Keratinocyte (primary cell): ENCODE measurements at regions not wholly inside any gene's neighbourhood (a gene's known extent, or its start where the extent isn't known, plus 50 kb on each side); places are given as distances from the start of the nearest gene placed in this dataset.

Source experiments
- DNase-seq: peaks from one replicate; pipeline ENCODE4 v3.0.0-alpha.2; 2011; ENCODE audit warnings: low read depth, missing footprints, low spot score
- FAIRE-seq: peaks from 2 replicates; lab custom pipeline; 2011; peaks lifted over from hg19 to GRCh38; lab: Jason Lieb, UNC
- H2AFZ ChIP-seq: 2 replicates; pipeline ENCODE4 v1.6.0; 2012; ENCODE audit warnings: low read length, control low read depth, inconsistent platforms; ENCODE audit not compliant: control insufficient read depth
- H3K27ac ChIP-seq: 2 replicates; pipeline ENCODE4 v1.5.1; 2011; ENCODE audit warnings: low read length; ENCODE audit not compliant: control insufficient read depth, insufficient read depth
- H3K27me3 ChIP-seq: 3 replicates; pipeline ENCODE4 v1.6.0; 2011; ENCODE audit warnings: low read length; ENCODE audit not compliant: control insufficient read depth, insufficient read depth; ENCODE audit errors: extremely low read depth
- H3K36me3 ChIP-seq, 2 experiments: 2 replicates in 1 of 2; 3 replicates in 1 of 2; pipeline ENCODE4 v1.5.1; 2011; ENCODE audit warnings: low read length in 2 of 2, mild to moderate bottlenecking in 1 of 2; ENCODE audit not compliant: control insufficient read depth in 2 of 2, insufficient read depth in 2 of 2; ENCODE audit errors: extremely low read depth in 1 of 2
- H3K4me1 ChIP-seq: 3 replicates; pipeline ENCODE4 v1.5.1; 2011; ENCODE audit warnings: low read length; ENCODE audit not compliant: control insufficient read depth, insufficient read depth; ENCODE audit errors: extremely low read depth
- H3K4me2 ChIP-seq: 3 replicates; pipeline ENCODE4 v1.6.0; 2011; ENCODE audit warnings: low read depth, low read length; ENCODE audit not compliant: control insufficient read depth, insufficient read depth; ENCODE audit errors: extremely low read depth
- H3K4me3 ChIP-seq, 3 experiments: fragments of 200-600 bp in 1 of 3; sonication (generic) in 1 of 3; 2 replicates in 2 of 3; 3 replicates in 1 of 3; pipeline ENCODE4 v1.5.1; 2011 to 2016; ENCODE audit warnings: low read length in 3 of 3, mild to moderate bottlenecking in 3 of 3, control low read depth in 2 of 3, inconsistent platforms in 1 of 3, low read depth in 1 of 3, mixed read lengths in 1 of 3, mixed run types in 1 of 3, moderate library complexity in 1 of 3; ENCODE audit not compliant: control insufficient read depth in 2 of 3, insufficient read depth in 2 of 3; ENCODE audit errors: extremely low read depth in 1 of 3
- H3K79me2 ChIP-seq: 2 replicates; pipeline ENCODE4 v1.6.0; 2012; ENCODE audit warnings: low read length; ENCODE audit not compliant: control insufficient read depth, insufficient read depth
- H3K9ac ChIP-seq: 3 replicates; pipeline ENCODE4 v1.6.0; 2011; ENCODE audit warnings: low read length; ENCODE audit not compliant: control insufficient read depth, insufficient read depth; ENCODE audit errors: extremely low read depth
- H3K9me1 ChIP-seq: 3 replicates; pipeline ENCODE4 v1.6.0; 2011; ENCODE audit warnings: low read length; ENCODE audit not compliant: control insufficient read depth, insufficient read depth; ENCODE audit errors: extremely low read depth
- H3K9me3 ChIP-seq: 2 replicates; pipeline ENCODE4 v1.5.1; 2012; ENCODE audit warnings: low read depth, low read length; ENCODE audit not compliant: control insufficient read depth
- H4K20me1 ChIP-seq: 3 replicates; pipeline ENCODE4 v1.6.0; 2011; ENCODE audit warnings: low read length; ENCODE audit not compliant: control insufficient read depth, insufficient read depth; ENCODE audit errors: extremely low read depth
- EZH2 ChIP-seq: IDR thresholded peaks from one replicate; pipeline ENCODE4 v1.6.1; 2012; ENCODE audit warnings: inconsistent platforms, mild to moderate bottlenecking, low read length, moderate library complexity
- dilution Hi-C: fragments of 300-500 bp; cut with MboI; formaldehyde crosslinking; loops from one replicate; pipeline ENCODE4 v1.7.0; 2020; ENCODE audit warnings: low sequenced_read_pairs; ENCODE audit not compliant: extremely low pct_ligation_motif_present
- TF ChIP-seq, protein P1 (sequence below), 3 experiments: IDR thresholded peaks in 1 of 3; conservative IDR thresholded peaks in 1 of 3; optimal IDR thresholded peaks in 1 of 3; 2 replicates in 2 of 3; 3 replicates in 1 of 3; pipeline versions ENCODE3 to v1.5.1; 2011; ENCODE audit warnings: low read length in 3 of 3, mild to moderate bottlenecking in 3 of 3, moderate library complexity in 2 of 3, control low read depth in 1 of 3, inconsistent platforms in 1 of 3; ENCODE audit not compliant: insufficient read depth in 2 of 3; ENCODE audit errors: extremely low read depth in 1 of 3

DNA sequence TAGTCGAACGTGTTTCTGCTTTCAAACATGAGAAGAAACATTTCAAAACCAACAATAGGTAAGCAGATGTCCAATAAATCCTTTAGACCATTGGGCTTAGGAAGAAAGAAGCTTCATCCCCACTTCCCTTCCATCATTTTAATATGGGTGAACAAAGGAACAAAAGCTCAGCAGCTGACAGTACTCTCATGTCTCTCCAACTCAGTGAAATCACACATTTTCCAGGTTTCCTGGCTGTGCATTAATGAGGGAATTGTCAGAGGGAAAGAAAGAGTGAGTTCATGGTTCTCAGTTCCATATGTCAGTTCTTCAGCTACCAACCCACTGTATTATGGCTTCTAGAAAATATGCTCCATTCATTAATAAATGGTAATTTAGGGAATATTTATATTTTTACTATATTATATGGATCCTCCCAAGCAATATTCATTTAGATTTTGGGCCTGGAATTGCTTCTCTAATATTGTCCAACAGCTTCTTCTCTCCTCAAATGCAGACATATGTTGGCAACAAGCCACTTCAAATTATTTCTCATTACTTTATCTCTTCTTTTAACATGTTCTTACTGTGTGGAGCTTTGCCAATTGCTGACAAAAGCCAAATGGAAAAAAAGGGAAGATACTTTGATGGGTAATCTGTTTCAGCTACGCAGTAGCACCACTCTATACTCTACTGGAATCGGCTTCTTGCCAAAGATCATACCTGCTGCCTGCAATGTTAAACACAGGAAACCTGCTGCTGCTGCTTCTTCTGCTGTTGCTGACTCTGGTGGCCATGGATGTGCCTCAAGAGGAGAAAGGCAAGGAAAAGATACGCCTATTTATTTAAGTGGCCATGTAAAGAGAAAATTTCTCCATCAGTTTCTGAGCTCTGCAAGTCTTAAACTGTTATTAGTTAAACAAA, 1757.6 kb downstream of the ARAP2 start:
- Histone ChIP-seq H3K9ac (no peak overlapping the region), H3K4me2 (no peak overlapping the region), H3K79me2 (no peaks in the 10 kb centered on the region), H3K9me1 (no peaks in the 10 kb centered on the region), H3K36me3 (no peaks in the 10 kb centered on the region), H3K4me3 (no peak overlapping the region), H3K27me3 (no peaks in the 10 kb centered on the region), H3K4me1 (no peaks in the 10 kb centered on the region), H2AFZ (no peak overlapping the region), H3K27ac (no peak overlapping the region), H4K20me1 (no peaks in the 10 kb centered on the region), H3K9me3 (no peaks in the 10 kb centered on the region)
- TF ChIP-seq, protein P1, sequence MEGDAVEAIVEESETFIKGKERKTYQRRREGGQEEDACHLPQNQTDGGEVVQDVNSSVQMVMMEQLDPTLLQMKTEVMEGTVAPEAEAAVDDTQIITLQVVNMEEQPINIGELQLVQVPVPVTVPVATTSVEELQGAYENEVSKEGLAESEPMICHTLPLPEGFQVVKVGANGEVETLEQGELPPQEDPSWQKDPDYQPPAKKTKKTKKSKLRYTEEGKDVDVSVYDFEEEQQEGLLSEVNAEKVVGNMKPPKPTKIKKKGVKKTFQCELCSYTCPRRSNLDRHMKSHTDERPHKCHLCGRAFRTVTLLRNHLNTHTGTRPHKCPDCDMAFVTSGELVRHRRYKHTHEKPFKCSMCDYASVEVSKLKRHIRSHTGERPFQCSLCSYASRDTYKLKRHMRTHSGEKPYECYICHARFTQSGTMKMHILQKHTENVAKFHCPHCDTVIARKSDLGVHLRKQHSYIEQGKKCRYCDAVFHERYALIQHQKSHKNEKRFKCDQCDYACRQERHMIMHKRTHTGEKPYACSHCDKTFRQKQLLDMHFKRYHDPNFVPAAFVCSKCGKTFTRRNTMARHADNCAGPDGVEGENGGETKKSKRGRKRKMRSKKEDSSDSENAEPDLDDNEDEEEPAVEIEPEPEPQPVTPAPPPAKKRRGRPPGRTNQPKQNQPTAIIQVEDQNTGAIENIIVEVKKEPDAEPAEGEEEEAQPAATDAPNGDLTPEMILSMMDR (optimal IDR thresholded peaks at IDR 0.05 in 1 of 3, IDR thresholded peaks at IDR 0.05 in 1 of 3, conservative IDR thresholded peaks at IDR 0.05 in 1 of 3; ENCODE audit: extremely low read depth in 1 of 3, insufficient read depth in 2 of 3, low read length in 3 of 3), result no peak
- no peak for TF ChIP-seq EZH2
- no peak for DNase-seq
- dilution Hi-C loops, result no loop called here
- no peak for FAIRE-seq

DNA sequence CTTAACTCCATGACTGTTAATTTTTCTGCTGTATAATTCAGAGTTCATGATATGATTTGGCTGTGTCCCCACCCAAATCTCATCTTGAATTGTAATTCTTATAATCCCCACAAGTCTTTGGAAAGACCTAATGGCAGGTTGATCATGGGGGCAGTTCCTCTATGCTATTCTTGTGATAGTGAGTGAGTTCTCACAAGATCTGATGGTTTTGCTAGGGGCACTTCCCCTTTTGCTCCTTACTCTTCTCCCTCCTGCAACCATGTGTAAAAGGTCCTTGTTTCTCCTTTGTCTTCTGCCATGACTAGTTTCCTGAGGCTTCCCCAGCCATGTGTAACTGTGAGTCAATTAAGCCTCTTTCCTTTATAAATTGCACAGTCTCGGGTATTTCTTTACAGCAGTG, 1751.9 kb downstream of the ARAP2 start:
- Histone ChIP-seq H2AFZ (no peak overlapping the region), H3K4me3 (no peak overlapping the region), H3K9ac (no peak overlapping the region), H3K4me2 (no peak overlapping the region), H3K36me3 (no peaks in the 10 kb centered on the region), H4K20me1 (no peaks in the 10 kb centered on the region), H3K4me1 (no peaks in the 10 kb centered on the region), H3K9me3 (no peaks in the 10 kb centered on the region), H3K79me2 (no peaks in the 10 kb centered on the region), H3K27me3 (no peaks in the 10 kb centered on the region), H3K9me1 (no peaks in the 10 kb centered on the region), H3K27ac (no peak overlapping the region)
- dilution Hi-C loops, result no loop called here
- DNase-seq, result no peak
- TF ChIP-seq, protein P1 (optimal IDR thresholded peaks at IDR 0.05 in 1 of 3, IDR thresholded peaks at IDR 0.05 in 1 of 3, conservative IDR thresholded peaks at IDR 0.05 in 1 of 3; ENCODE audit: extremely low read depth in 1 of 3, insufficient read depth in 2 of 3, low read length in 3 of 3), result no peak
- TF ChIP-seq EZH2, result no peak
- FAIRE-seq, result no peak
